ENCODE measurements at regions not wholly inside any gene's neighbourhood (a gene's known extent, or its start where the extent isn't known, plus 50 kb on each side); places are given as distances from the start of the nearest gene placed in this dataset.
"Not testable (repeated sequence)": the region's sequence is repeated elsewhere in the genome, so short reads cannot be mapped to it uniquely, and the experiment has no call there.

DNA sequence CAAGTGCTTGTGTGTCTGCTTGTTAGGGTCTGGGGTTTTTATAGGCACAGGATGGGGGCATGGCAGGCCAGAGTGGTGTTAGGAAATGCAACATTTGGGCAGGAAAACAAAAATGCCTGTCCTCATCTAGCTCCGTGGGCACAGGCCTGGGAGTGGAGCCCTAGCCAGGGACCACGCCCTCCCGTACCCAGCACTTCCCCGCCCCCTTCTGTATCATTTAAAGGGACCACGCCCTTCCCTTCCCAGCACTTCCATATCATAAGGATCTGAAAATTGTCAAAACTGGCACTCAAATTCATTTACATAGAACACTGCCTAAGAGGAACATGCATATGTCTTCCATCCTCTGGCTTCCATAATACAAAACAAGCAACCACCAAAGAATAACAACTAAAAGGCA is 185.8 kb downstream of the B3GLCT start:
- Histone ChIP-seq H3K9ac (ENCODE audit: low read depth, low read length) (no peak overlapping the region), H3K9me3 (ENCODE audit: control insufficient read depth, insufficient read depth, low read length) (no peaks in the 10 kb centered on the region), H3K4me1 (ENCODE audit: control insufficient read depth, insufficient read depth, low read length) (peaks cover 4% of the 10 kb centered on the region; the same call in 1 of the 2 replicates), H3K27me3 (ENCODE audit: control insufficient read depth, insufficient read depth, low read length) (no peaks in the 10 kb centered on the region), H3K27ac (ENCODE audit: low read depth, low read length) (no peak overlapping the region), H3K36me3 (ENCODE audit: control insufficient read depth, insufficient read depth, low read length) (no peaks in the 10 kb centered on the region), H3K4me3 (ENCODE audit: low read depth, low read length) (no peak overlapping the region)

DNA sequence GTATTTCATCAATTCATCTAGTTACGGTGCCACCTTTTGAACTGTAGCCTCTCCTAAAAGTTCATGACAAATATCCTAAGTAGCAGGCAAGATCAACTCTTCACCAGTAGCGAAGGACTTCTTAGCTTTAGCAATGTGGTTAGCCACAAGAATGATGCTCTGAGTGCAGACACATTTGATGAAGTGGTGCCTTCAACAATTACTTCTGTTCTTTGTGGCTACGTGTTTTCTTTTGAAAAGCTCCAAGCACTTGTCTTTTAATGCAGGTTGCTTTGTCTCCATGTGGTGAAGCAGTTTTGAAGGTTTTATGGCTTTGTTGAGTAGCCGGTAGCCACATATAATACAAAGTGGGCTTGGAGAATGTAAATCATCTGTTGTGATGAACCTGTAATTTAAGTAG is 194.7 kb downstream of the B3GLCT start:
- Histone ChIP-seq H3K36me3 (ENCODE audit: control insufficient read depth, insufficient read depth, low read length) (no peaks in the 10 kb centered on the region), H3K27me3 (ENCODE audit: control insufficient read depth, insufficient read depth, low read length) (no peaks in the 10 kb centered on the region), H3K9ac (ENCODE audit: low read depth, low read length) (no peak overlapping the region), H3K9me3 (ENCODE audit: control insufficient read depth, insufficient read depth, low read length) (no peaks in the 10 kb centered on the region; the same call in 1 of the 2 replicates), H3K27ac (ENCODE audit: low read depth, low read length) (no peak overlapping the region), H3K4me1 (ENCODE audit: control insufficient read depth, insufficient read depth, low read length) (no peaks in the 10 kb centered on the region), H3K4me3 (ENCODE audit: low read depth, low read length) (no peak overlapping the region)

DNA sequence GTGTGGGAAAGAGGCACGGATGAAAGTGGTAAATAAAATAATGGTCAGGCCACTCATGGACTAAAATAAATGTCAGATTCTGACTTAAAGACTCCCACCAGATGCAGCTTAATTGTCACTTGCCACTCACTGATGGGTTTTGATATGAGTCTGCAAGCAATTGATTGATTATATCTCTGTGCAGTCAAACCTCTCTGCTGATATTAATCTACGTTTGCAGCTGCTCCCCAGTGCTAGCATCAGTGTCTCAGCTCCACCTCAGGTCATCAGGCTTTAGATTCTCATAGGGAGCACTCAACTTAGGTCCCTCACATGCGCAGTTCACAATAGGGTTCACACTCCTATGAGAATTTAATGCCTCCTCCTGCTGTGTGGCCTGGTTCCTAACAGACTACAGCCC is 195.3 kb downstream of the B3GLCT start:
- no peaks in the 10 kb centered on the region for H3K4me1 ChIP-seq (ENCODE audit: control insufficient read depth, insufficient read depth, low read length)
- H3K36me3 ChIP-seq (ENCODE audit: control insufficient read depth, insufficient read depth, low read length): no peaks in the 10 kb centered on the region
- H3K9ac ChIP-seq (ENCODE audit: low read depth, low read length): no peak overlapping the region
- no peaks in the 10 kb centered on the region for H3K27me3 ChIP-seq (ENCODE audit: control insufficient read depth, insufficient read depth, low read length)
- no peak overlapping the region for H3K27ac ChIP-seq (ENCODE audit: low read depth, low read length)
- H3K4me3 ChIP-seq (ENCODE audit: low read depth, low read length): no peak overlapping the region
- peaks cover 3% of the 10 kb centered on the region for H3K9me3 ChIP-seq (ENCODE audit: control insufficient read depth, insufficient read depth, low read length)

DNA sequence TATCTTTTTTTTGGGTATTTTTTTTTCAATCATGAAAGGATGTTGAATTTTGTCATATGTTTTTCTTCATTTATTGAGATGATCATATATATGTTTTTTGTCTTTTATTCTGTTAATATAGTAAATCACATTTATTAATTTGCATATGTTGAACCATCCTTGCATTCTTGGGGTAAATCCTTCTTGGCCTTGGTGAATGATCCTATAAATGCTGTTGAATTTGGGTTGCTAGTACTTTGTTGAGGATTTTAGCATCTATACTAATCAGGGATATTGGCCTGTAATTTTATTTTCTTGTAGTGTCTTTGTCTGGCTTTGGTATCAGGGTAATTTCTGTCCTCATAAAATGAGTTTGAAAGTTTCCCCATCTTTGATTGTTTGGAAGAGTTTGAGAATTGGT is 199.9 kb downstream of the B3GLCT start:
- Histone ChIP-seq H3K27me3 (ENCODE audit: control insufficient read depth, insufficient read depth, low read length) (no peaks in the 10 kb centered on the region), H3K27ac (ENCODE audit: low read depth, low read length) (no peak overlapping the region), H3K36me3 (ENCODE audit: control insufficient read depth, insufficient read depth, low read length) (no peaks in the 10 kb centered on the region), H3K9me3 (ENCODE audit: control insufficient read depth, insufficient read depth, low read length) (peaks cover 3% of the 10 kb centered on the region), H3K4me1 (ENCODE audit: control insufficient read depth, insufficient read depth, low read length) (no peaks in the 10 kb centered on the region), H3K4me3 (ENCODE audit: low read depth, low read length) (no peak overlapping the region), H3K9ac (ENCODE audit: low read depth, low read length) (no peak overlapping the region)

DNA sequence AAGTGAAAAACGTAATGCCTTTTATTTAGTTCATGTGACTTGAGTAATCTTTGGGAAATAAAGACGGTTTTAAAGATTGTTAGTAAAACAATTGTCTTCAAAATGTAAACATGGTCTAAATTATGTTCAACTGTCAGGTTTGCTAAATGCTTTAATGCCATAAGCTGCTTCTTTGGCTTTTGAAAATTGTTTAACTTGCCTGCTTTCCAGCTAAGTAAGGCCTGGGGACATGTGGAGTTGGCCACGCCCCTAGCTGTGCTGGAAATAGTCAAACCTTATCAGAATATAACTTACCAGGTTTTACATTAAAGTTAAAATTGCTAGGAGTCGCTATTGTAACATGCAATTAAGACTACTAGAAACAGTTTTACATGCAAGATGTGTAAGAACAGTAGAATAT is 203.9 kb downstream of the B3GLCT start:
- H3K36me3 ChIP-seq (ENCODE audit: control insufficient read depth, insufficient read depth, low read length); H3K9ac ChIP-seq (ENCODE audit: low read depth, low read length); H3K27ac ChIP-seq (ENCODE audit: low read depth, low read length); H3K4me3 ChIP-seq (ENCODE audit: low read depth, low read length); H3K27me3 ChIP-seq (ENCODE audit: control insufficient read depth, insufficient read depth, low read length); H3K4me1 ChIP-seq (ENCODE audit: control insufficient read depth, insufficient read depth, low read length); H3K9me3 ChIP-seq (ENCODE audit: control insufficient read depth, insufficient read depth, low read length): not testable (repeated sequence)

DNA sequence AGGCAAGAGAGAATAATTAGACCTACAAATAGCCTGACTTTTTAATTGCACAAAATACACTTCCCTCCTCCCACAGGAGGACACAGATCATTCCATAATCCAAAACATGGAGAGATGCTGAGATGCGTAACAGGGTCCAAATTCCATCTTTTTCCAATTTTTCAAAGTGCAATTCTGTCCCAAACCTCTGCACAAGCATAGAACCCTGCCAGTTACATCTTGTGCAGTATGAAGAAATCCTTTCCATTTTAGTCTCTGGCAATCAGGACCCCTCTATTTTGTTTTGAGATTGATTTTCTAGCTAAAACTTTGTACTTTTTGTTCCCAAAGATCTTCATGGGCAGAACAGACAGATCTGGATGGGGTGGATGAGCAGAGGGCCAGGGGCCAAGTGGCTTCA is 209.2 kb downstream of the B3GLCT start:
- Histone ChIP-seq H3K36me3 (ENCODE audit: control insufficient read depth, insufficient read depth, low read length) (no peaks in the 10 kb centered on the region), H3K4me3 (ENCODE audit: low read depth, low read length) (no peak overlapping the region), H3K27ac (ENCODE audit: low read depth, low read length) (no peak overlapping the region), H3K27me3 (ENCODE audit: control insufficient read depth, insufficient read depth, low read length) (no peaks in the 10 kb centered on the region), H3K9ac (ENCODE audit: low read depth, low read length) (no peak overlapping the region), H3K9me3 (ENCODE audit: control insufficient read depth, insufficient read depth, low read length) (no peaks in the 10 kb centered on the region), H3K4me1 (ENCODE audit: control insufficient read depth, insufficient read depth, low read length) (no peaks in the 10 kb centered on the region)

DNA sequence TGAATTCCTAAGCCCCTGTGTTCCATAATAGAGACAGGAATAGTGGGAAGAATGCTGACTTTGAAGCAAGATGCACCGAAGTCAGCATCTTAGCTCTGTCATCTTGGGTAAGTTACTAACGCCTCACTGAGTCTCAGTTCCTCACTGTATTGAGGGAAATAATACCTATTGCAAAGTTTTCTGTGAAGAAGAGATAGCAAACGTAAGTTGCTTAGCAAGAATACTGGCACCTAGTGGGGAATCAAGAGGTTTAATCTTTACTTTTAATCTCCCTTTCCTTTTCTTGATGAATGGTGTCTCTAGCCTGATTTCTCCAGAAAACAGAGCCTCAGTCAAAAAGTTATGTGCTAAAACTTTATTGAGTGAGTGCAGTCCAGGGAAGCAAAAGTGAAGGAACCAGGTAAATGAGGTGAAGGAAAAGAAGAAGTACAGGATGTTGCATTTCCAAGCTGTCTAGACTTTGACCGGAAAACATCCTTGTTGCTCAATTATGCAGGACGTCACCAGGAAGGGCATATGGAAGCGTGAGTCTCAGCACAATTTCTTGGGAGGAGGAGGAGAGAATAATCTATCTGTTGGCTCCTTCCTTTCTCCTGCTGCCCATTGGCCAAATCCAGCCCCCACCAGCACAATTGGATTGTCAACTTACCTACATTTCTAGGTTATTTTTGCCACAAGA is 210.0 kb downstream of the B3GLCT start:
- Histone ChIP-seq H3K27ac (ENCODE audit: low read depth, low read length) (no peak overlapping the region), H3K4me3 (ENCODE audit: low read depth, low read length) (no peak overlapping the region), H3K36me3 (ENCODE audit: control insufficient read depth, insufficient read depth, low read length) (no peaks in the 10 kb centered on the region), H3K27me3 (ENCODE audit: control insufficient read depth, insufficient read depth, low read length) (no peaks in the 10 kb centered on the region), H3K9me3 (ENCODE audit: control insufficient read depth, insufficient read depth, low read length) (no peaks in the 10 kb centered on the region), H3K9ac (ENCODE audit: low read depth, low read length) (no peak overlapping the region), H3K4me1 (ENCODE audit: control insufficient read depth, insufficient read depth, low read length) (no peaks in the 10 kb centered on the region)

DNA sequence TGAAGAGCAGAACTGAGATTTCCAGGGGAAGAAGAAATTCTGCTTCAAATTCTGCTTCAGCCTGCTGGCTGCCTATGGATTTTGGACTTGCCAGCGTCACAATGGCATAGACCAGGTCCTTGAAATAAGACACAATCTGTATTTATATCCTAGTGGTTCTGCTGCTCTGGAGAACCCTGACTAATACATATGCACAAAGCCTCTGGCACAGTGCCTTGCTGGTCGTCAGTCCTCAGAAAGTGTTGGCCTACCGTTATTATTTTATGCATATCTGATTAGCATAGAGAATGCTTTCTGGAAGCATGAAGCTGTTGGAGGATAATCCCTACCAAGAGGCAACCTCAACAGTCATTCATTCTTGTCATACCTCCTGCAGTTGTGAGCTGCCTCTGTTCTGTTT is 213.7 kb downstream of the B3GLCT start:
- no peaks in the 10 kb centered on the region for H3K4me1 ChIP-seq (ENCODE audit: control insufficient read depth, insufficient read depth, low read length)
- H3K9ac ChIP-seq (ENCODE audit: low read depth, low read length): no peak overlapping the region
- H3K4me3 ChIP-seq (ENCODE audit: low read depth, low read length): no peak overlapping the region
- no peaks in the 10 kb centered on the region for H3K9me3 ChIP-seq (ENCODE audit: control insufficient read depth, insufficient read depth, low read length)
- no peak overlapping the region for H3K27ac ChIP-seq (ENCODE audit: low read depth, low read length)
- H3K27me3 ChIP-seq (ENCODE audit: control insufficient read depth, insufficient read depth, low read length): no peaks in the 10 kb centered on the region
- H3K36me3 ChIP-seq (ENCODE audit: control insufficient read depth, insufficient read depth, low read length): no peaks in the 10 kb centered on the region

DNA sequence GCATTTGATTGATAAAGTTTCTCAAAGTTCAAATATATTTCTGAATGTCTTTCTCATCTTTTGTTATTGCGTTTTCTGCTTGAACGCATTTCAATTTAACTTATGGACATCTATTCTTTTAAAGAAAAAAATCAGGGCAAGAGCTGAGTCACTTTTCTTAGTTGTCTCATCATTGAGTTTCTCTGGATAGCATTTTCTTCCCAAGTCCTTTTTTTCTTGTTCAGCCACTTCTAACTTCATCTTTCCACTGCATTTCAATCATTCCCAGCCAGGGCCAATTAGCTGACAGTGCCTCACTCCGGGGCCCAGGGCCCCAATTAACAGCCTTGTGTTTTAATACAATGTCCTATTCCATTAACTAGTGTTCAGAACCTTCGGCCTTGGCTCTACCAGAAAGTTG is 216.3 kb downstream of the B3GLCT start:
- H3K4me1 ChIP-seq (ENCODE audit: control insufficient read depth, insufficient read depth, low read length): no peaks in the 10 kb centered on the region
- H3K4me3 ChIP-seq (ENCODE audit: low read depth, low read length): no peak overlapping the region
- no peaks in the 10 kb centered on the region for H3K36me3 ChIP-seq (ENCODE audit: control insufficient read depth, insufficient read depth, low read length)
- H3K9me3 ChIP-seq (ENCODE audit: control insufficient read depth, insufficient read depth, low read length): no peaks in the 10 kb centered on the region
- no peak overlapping the region for H3K9ac ChIP-seq (ENCODE audit: low read depth, low read length)
- no peaks in the 10 kb centered on the region for H3K27me3 ChIP-seq (ENCODE audit: control insufficient read depth, insufficient read depth, low read length)
- H3K27ac ChIP-seq (ENCODE audit: low read depth, low read length): no peak overlapping the region

DNA sequence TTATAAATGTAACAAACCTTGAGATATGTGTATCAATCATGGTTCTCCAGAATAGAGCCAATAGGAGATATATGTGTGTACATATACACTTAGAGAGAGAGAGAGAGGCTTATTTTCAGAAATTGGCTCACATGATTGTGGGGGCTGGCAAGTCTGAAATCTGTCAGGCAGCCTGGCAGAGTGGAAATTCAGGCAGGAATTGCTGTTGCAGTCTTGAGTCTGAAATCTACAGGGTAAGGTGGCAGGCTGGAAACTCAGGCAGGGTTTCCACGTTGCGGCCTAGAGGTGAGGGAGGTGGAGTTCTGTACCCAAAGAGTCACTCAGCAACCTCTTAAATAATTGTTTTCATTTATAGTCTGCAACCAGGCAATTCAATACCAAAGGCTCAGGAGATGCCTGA is 218.4 kb downstream of the B3GLCT start:
- H3K9ac ChIP-seq (ENCODE audit: low read depth, low read length): no peak overlapping the region
- no peaks in the 10 kb centered on the region for H3K36me3 ChIP-seq (ENCODE audit: control insufficient read depth, insufficient read depth, low read length)
- no peak overlapping the region for H3K4me3 ChIP-seq (ENCODE audit: low read depth, low read length)
- no peaks in the 10 kb centered on the region for H3K27me3 ChIP-seq (ENCODE audit: control insufficient read depth, insufficient read depth, low read length)
- no peaks in the 10 kb centered on the region for H3K9me3 ChIP-seq (ENCODE audit: control insufficient read depth, insufficient read depth, low read length)
- H3K4me1 ChIP-seq (ENCODE audit: control insufficient read depth, insufficient read depth, low read length): no peaks in the 10 kb centered on the region
- H3K27ac ChIP-seq (ENCODE audit: low read depth, low read length): no peak overlapping the region

DNA sequence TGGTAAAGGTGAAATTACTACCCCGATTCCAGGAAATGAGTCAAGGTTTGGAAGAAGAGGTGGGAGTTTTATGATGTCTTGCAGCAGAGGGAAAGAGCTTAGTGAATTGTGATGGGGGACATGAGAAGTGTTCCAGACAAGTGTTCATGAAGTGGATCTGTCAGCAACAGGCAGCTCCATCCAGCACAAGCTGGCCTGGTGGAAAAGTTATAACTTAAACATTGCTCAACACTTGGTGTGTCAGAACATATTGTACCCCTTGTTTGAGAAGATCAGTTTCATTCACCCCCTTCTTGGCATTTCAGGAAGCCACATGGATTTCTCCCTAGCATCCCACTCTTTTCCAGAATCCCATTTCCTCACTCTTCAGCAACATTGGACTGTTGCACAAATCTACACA is 222.0 kb downstream of the B3GLCT start:
- no peak overlapping the region for H3K4me3 ChIP-seq (ENCODE audit: low read depth, low read length)
- H3K27ac ChIP-seq (ENCODE audit: low read depth, low read length): no peak overlapping the region

More for the DNA sequence above, 222.0 kb downstream of the B3GLCT start:
- H3K4me1 ChIP-seq (ENCODE audit: control insufficient read depth, insufficient read depth, low read length): peaks cover 4% of the 10 kb centered on the region
- no peaks in the 10 kb centered on the region for H3K9me3 ChIP-seq (ENCODE audit: control insufficient read depth, insufficient read depth, low read length)
- H3K27me3 ChIP-seq (ENCODE audit: control insufficient read depth, insufficient read depth, low read length): no peaks in the 10 kb centered on the region
- H3K9ac ChIP-seq (ENCODE audit: low read depth, low read length): no peak overlapping the region
- H3K36me3 ChIP-seq (ENCODE audit: control insufficient read depth, insufficient read depth, low read length): no peaks in the 10 kb centered on the region
